ENCODE measurements at regions not wholly inside any gene's neighbourhood (a gene's known extent, or its start where the extent isn't known, plus 50 kb on each side); places are given as distances from the start of the nearest gene placed in this dataset.
"Not testable (repeated sequence)": the region's sequence is repeated elsewhere in the genome, so short reads cannot be mapped to it uniquely, and the experiment has no call there.

DNA sequence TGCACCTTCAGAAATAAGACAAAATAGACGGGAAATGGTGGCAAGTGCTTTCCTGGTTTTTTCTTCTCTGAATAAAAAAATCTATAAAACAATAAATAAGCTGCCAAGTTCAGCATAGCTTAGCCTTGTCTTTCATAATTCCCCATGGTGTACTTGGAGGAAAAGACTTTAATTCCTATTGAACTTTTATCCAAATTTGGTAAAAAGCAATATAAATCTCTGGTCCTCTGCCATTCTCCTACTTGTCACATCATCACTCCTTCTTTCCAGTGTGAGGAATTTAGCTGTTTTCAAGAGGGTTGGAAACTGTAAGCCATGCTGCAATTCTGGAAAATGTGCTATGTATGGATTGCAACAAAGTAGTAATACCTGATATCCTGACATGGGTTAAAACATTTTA lies 551.8 kb upstream of the KIF2B start:
- no peaks in the 10 kb centered on the region for H3K4me1 ChIP-seq (ENCODE audit: control insufficient read depth, insufficient read depth, low read length)
- intact Hi-C loops (cut with DNase I), result no loop called here
- no peak overlapping the region for H3K27ac ChIP-seq (ENCODE audit: low read length)
- H3K27me3 ChIP-seq (ENCODE audit: control insufficient read depth, insufficient read depth), result no peaks in the 10 kb centered on the region
- no peaks in the 10 kb centered on the region for H3K9me3 ChIP-seq (ENCODE audit: control insufficient read depth, low read length)
- ATAC-seq (no peak), DNase-seq (no peak)
- 50% methylated on average over 1 of the region's 1 CpG for WGBS
- no peak overlapping the region for H3K4me3 ChIP-seq (ENCODE audit: low read length)

DNA sequence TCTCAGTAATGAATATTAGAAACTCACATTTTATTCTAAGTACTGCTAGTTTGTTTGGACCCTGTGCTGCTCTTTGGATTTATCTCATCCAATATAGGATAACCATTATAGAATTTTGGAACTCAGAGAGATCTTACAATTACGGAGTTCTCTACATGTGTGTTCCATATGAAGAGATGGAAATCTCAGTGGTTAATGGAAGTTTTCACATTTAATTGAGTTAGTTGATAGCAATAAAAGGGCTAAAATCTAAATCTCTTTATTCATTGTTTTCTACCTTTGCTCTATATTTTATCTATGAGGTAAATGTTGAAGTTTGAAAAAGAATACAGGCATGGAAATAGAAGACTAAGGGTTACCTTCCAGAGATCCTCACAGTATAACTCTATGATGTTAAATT lies 558.0 kb upstream of the KIF2B start:
- no peak for ATAC-seq
- intact Hi-C loops (cut with DNase I), result no loop called here
- WGBS, result 91% methylated on average over 1 of the region's 1 CpG

DNA sequence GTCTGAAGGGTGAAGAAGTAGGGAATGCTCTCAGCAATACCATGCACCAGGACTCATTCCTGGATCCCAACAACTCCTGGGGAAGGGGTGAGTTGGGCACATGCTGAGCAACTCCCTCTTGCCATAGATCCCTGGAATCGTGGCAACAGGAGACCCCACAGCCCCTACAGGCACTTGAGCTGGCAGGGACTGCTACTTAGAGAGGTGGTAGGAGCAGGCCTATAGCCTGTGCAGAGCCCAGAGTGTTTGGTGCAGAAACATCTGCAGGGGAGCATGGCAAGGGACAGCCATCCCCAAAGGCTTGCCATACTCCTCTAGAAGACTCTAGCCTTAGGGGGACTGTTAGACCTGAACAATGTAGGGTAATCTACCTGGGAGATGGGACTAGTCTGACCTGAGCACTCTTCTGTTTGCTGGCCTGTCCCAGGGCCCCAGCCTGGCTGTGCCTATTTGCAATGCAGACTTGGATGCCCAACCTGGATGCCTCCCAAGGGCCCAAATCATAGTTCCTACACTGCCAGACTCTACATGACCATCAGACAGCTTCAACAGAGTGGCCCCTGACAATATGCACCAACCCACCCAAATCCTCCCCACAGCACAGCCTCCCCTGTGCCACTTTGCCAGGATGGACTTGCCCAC lies 568.6 kb upstream of the KIF2B start:
- Histone ChIP-seq H3K9me3 (ENCODE audit: control insufficient read depth, low read length) (no peaks in the 10 kb centered on the region), H3K4me3 (ENCODE audit: low read length) (no peak overlapping the region), H3K4me1 (ENCODE audit: control insufficient read depth, insufficient read depth, low read length) (no peaks in the 10 kb centered on the region), H3K27ac (ENCODE audit: low read length) (no peak overlapping the region), H3K27me3 (ENCODE audit: control insufficient read depth, insufficient read depth) (no peaks in the 10 kb centered on the region)
- 42% methylated on average over 1 of the region's 1 CpG for WGBS
- DNase-seq (no peak), ATAC-seq (no peak)
- intact Hi-C loops (cut with DNase I), result no loop called here

More for the DNA sequence above, 558.0 kb upstream of the KIF2B start:
- Histone ChIP-seq H3K4me3 (ENCODE audit: low read length) (no peak overlapping the region), H3K9me3 (ENCODE audit: control insufficient read depth, low read length) (no peaks in the 10 kb centered on the region), H3K27me3 (ENCODE audit: control insufficient read depth, insufficient read depth) (no peaks in the 10 kb centered on the region), H3K4me1 (ENCODE audit: control insufficient read depth, insufficient read depth, low read length) (no peaks in the 10 kb centered on the region), H3K27ac (ENCODE audit: low read length) (no peak overlapping the region)
- no peak for DNase-seq

DNA sequence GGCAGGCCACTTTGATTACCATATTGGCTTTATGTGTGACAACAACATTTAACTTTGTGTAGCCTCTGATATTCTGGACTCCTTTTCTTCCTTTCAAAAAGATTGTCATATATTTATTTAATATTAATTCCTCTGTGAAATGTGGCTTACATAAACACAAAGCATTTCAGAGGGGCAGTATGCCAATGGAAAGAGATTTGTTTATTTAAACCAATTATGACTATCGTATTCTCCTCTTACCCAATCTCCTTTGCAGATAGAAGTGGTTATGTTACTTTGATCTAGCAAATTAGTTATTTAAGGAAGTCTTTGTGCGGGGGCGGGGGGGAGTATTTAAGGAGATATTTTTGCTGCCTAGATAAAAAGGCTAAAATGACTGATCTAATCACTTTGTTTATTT lies 573.7 kb upstream of the KIF2B start:
- H3K27me3 ChIP-seq (ENCODE audit: control insufficient read depth, insufficient read depth), result no peaks in the 10 kb centered on the region
- H3K27ac ChIP-seq (ENCODE audit: low read length), result no peak overlapping the region
- DNase-seq, result no peak
- no peak overlapping the region for H3K4me3 ChIP-seq (ENCODE audit: low read length)
- 29% methylated on average over 3 of the region's 3 CpGs for whole genome bisulfite sequencing
- H3K9me3 ChIP-seq (ENCODE audit: control insufficient read depth, low read length), result no peaks in the 10 kb centered on the region
- no peak for ATAC-seq
- intact Hi-C loops (cut with DNase I), result no loop called here
- no peaks in the 10 kb centered on the region for H3K4me1 ChIP-seq (ENCODE audit: control insufficient read depth, insufficient read depth, low read length)

DNA sequence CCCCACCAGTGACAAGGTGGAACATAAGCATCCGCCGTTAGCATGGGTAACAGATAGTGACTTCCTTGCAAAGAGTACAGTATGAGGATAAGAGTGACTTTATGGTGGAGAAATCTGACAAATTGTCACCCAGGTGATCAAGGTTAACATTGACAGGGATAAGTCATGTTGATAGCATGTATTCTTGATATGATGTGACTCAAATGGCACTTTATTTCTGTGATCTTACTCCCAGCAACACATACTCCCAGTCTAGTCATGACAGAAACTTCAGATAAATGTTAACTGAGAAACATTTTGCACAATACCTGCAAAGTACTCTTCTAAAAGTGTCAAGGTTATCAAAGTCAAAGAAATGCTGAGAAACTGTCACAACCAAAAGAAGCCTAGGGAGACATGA lies 588.6 kb upstream of the KIF2B start:
- Histone ChIP-seq H3K27me3 (ENCODE audit: control insufficient read depth, insufficient read depth) (no peaks in the 10 kb centered on the region), H3K9me3 (ENCODE audit: control insufficient read depth, low read length) (no peaks in the 10 kb centered on the region), H3K4me3 (ENCODE audit: low read length) (no peak overlapping the region), H3K27ac (ENCODE audit: low read length) (no peak overlapping the region), H3K4me1 (ENCODE audit: control insufficient read depth, insufficient read depth, low read length) (no peaks in the 10 kb centered on the region)
- DNase-seq (no peak), ATAC-seq (no peak)
- intact Hi-C loops (cut with DNase I), result no loop called here
- over 99% methylated on average over 2 of the region's 2 CpGs for WGBS

DNA sequence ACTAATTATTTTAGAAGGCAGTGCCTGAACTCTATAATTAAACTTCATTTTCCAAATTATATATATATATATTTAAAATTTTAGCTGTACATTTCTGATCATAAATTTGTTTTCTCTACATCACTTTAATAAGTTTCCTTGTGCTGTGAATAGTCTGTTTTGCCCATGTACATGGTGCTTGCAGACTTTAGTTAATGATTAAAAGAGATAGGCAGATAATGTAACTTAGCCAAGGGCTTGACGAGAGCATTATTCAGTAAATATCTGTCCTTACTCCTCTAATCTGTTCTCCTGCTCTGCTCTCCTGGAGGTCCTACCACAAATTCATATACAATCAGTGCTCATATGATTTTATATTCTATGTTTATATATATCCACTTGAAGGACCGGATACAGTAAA lies 595.2 kb upstream of the KIF2B start:
- no peak for ATAC-seq
- H3K27me3 ChIP-seq (ENCODE audit: control insufficient read depth, insufficient read depth), result no peaks in the 10 kb centered on the region
- 85% methylated on average over 2 of the region's 2 CpGs for WGBS

DNA sequence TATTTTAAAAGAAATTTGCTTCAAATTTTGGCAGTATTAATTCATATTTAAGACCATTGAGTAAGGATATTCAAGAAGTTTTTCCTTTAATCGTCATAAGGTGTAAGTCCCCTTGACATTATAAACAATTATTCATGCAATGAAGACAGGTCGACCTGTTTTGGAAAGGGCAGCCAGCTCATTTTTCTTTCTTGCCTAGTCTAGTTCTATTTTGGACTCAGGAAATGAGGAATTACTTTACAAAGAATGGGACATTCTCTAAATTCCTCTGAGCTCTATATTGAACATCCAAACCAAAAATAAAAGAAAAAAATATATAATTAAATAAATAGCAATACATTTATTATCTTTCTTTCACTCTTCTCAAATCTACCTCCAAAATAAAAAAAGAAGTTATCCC lies 595.6 kb upstream of the KIF2B start:
- no peak overlapping the region for H3K27ac ChIP-seq (ENCODE audit: low read length)
- no peaks in the 10 kb centered on the region for H3K9me3 ChIP-seq (ENCODE audit: control insufficient read depth, low read length)
- DNase-seq (no peak), ATAC-seq (no peak)
- no peaks in the 10 kb centered on the region for H3K27me3 ChIP-seq (ENCODE audit: control insufficient read depth, insufficient read depth)
- 46% methylated on average over 2 of the region's 2 CpGs for WGBS
- no peaks in the 10 kb centered on the region for H3K4me1 ChIP-seq (ENCODE audit: control insufficient read depth, insufficient read depth, low read length)
- intact Hi-C loops (cut with DNase I), result no loop called here
- no peak overlapping the region for H3K4me3 ChIP-seq (ENCODE audit: low read length)

More for the DNA sequence above, 595.2 kb upstream of the KIF2B start:
- Histone ChIP-seq H3K4me1 (ENCODE audit: control insufficient read depth, insufficient read depth, low read length) (no peaks in the 10 kb centered on the region), H3K27ac (ENCODE audit: low read length) (no peak overlapping the region), H3K9me3 (ENCODE audit: control insufficient read depth, low read length) (no peaks in the 10 kb centered on the region), H3K4me3 (ENCODE audit: low read length) (no peak overlapping the region)
- intact Hi-C loops (cut with DNase I), result no loop called here
- no peak for DNase-seq

DNA sequence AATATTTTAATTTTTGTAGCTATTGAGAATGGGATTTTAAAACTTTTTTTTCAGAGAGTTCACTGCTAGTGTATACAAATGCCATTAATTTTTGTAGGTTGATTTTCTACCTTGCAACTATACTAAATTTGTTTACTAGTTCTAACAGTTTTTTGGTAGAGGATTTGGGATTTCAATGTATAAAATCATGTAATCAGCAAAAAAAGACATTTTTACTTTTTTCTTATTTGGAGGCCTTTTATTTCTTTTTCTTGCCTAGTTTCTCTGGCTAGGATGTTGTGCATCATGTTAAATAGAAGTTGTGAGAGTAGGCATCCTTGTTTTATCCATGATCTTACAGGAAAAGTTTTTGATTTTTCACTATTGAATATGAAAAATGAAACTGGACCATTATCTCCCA lies 602.9 kb upstream of the KIF2B start:
- intact Hi-C loops (cut with DNase I), result no loop called here
- no peak overlapping the region for H3K4me3 ChIP-seq (ENCODE audit: low read length)
- no peaks in the 10 kb centered on the region for H3K27me3 ChIP-seq (ENCODE audit: control insufficient read depth, insufficient read depth)
- no peaks in the 10 kb centered on the region for H3K9me3 ChIP-seq (ENCODE audit: control insufficient read depth, low read length)
- DNase-seq, result no peak
- H3K4me1 ChIP-seq (ENCODE audit: control insufficient read depth, insufficient read depth, low read length), result no peaks in the 10 kb centered on the region
- no peak overlapping the region for H3K27ac ChIP-seq (ENCODE audit: low read length)
- ATAC-seq, result no peak

DNA sequence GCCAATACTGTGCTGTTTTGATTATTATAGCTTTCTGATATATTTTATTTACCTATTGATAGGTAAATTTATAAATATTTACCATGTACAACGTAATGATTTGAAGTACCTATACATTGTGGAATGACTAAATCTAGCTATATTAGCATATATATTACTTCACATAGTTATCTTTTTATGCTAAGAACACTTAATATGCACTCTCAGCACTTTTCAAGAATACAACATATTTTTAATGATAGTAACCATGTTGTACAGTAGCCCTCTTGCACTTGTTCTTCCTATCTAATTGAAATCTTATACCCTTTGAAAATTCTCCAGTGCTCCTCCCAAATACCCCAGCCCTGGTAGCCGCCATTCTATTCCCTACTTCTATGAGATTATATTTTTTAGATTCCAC lies 604.0 kb upstream of the KIF2B start:
- 74% methylated on average over 2 of the region's 2 CpGs for WGBS
- no peak for ATAC-seq
- no peaks in the 10 kb centered on the region for H3K9me3 ChIP-seq (ENCODE audit: control insufficient read depth, low read length)

DNA sequence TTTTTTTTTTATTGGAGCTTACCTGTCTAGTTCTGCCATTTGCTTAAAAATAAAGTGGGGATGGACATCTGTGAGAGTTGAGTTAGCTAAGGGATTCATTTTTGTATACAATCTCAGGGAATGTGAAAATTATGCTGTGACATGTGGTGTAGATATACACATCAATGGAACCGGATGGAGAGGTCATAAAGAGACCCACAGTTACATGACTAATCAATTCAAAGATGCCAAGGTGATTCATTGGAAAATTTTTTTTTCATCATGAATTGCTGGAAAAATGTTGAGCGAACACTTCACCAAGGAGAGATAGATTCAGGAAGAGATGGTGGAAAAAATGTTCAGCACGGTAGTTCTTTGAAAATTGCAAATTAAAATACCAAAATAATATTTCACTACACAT lies 605.4 kb upstream of the KIF2B start:
- intact Hi-C loops (cut with DNase I), result no loop called here
- Histone ChIP-seq H3K4me3 (ENCODE audit: low read length) (no peak overlapping the region), H3K27ac (ENCODE audit: low read length) (no peak overlapping the region), H3K9me3 (ENCODE audit: control insufficient read depth, low read length) (no peaks in the 10 kb centered on the region), H3K27me3 (ENCODE audit: control insufficient read depth, insufficient read depth) (no peaks in the 10 kb centered on the region), H3K4me1 (ENCODE audit: control insufficient read depth, insufficient read depth, low read length) (no peaks in the 10 kb centered on the region)
- DNase-seq (no peak), ATAC-seq (no peak)
- 87% methylated on average over 3 of the region's 3 CpGs for WGBS

More for the DNA sequence above, 604.0 kb upstream of the KIF2B start:
- DNase-seq, result no peak
- Histone ChIP-seq H3K4me1 (ENCODE audit: control insufficient read depth, insufficient read depth, low read length) (no peaks in the 10 kb centered on the region), H3K27ac (ENCODE audit: low read length) (no peak overlapping the region), H3K4me3 (ENCODE audit: low read length) (no peak overlapping the region), H3K27me3 (ENCODE audit: control insufficient read depth, insufficient read depth) (no peaks in the 10 kb centered on the region)
- intact Hi-C loops (cut with DNase I), result no loop called here

DNA sequence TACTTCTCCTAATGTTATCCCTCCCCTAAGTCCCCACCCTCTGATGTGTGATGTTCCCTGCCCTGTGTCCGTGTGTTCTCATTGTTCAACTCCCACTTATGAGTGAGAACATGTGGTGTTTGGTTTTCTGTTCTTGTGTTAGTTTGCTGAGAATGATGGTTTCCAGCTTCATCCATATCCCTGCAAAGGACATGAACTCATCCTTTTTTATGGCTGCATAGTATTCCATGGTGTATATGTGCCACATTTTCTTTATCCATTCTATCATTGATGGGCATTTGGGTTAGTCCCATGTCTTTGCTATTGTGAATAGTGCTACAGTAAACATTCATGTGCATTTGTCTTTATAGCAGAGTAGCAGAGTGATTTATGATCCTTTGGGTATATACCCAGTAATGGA lies 613.8 kb upstream of the KIF2B start:
- not testable (repeated sequence) for H3K4me3 ChIP-seq (ENCODE audit: low read length)

DNA sequence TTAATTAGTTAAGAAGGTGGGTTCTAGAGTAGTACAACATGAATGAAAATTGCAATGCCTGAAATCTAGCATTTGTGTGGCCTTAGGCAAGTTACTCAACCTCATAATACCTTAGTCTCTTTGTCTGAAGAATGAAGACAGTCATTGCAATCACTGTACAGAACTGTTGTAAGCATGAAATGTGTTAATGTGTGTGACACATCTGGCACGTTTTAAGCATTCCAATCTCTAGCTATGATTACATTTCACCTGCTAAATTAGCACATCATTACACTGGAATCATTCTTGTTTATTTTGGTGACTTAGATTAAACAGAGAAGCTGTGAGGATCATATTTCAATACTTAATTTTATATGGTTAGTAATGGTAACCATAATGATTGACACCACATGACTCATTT lies 629.7 kb upstream of the KIF2B start:
- DNase-seq, result no peak
- H3K4me3 ChIP-seq (ENCODE audit: low read length), result no peak overlapping the region
- intact Hi-C loops (cut with DNase I), result no loop called here
- no peaks in the 10 kb centered on the region for H3K27me3 ChIP-seq (ENCODE audit: control insufficient read depth, insufficient read depth)
- no peaks in the 10 kb centered on the region for H3K9me3 ChIP-seq (ENCODE audit: control insufficient read depth, low read length)
- no peaks in the 10 kb centered on the region for H3K4me1 ChIP-seq (ENCODE audit: control insufficient read depth, insufficient read depth, low read length)
- 39% methylated on average over 1 of the region's 1 CpG for WGBS
- no peak overlapping the region for H3K27ac ChIP-seq (ENCODE audit: low read length)
- ATAC-seq, result no peak

More for the DNA sequence above, 613.8 kb upstream of the KIF2B start:
- H3K4me1 ChIP-seq (ENCODE audit: control insufficient read depth, insufficient read depth, low read length); ATAC-seq; intact Hi-C loops (cut with DNase I); H3K27me3 ChIP-seq (ENCODE audit: control insufficient read depth, insufficient read depth); H3K27ac ChIP-seq (ENCODE audit: low read length); H3K9me3 ChIP-seq (ENCODE audit: control insufficient read depth, low read length); DNase-seq: not testable (repeated sequence)
- 93% methylated on average over 1 of the region's 1 CpG for WGBS
